ENCODE measurements at regions not wholly inside any gene's neighbourhood (a gene's known extent, or its start where the extent isn't known, plus 50 kb on each side); places are given as distances from the start of the nearest gene placed in this dataset.

GRCh38 chr22:22796724-22797123 lies 90.9 kb upstream of the IGLL5 start:
- H3K4me2 ChIP-seq (ENCODE audit: low read length, poor library complexity, severe bottlenecking), result no peak overlapping the region
- H3K4ac ChIP-seq (ENCODE audit: low read depth in 1 of 2, low read length in 2 of 2), result no peak overlapping the region
- H4K8ac ChIP-seq (ENCODE audit: low read length), result no peak overlapping the region
- H3K18ac ChIP-seq (ENCODE audit: low read depth in 1 of 2, low read length in 2 of 2), result no peak overlapping the region
- no peak overlapping the region for H4K91ac ChIP-seq (ENCODE audit: low read length)
- H3K9ac ChIP-seq (ENCODE audit: low read length), result no peak overlapping the region
- no peak overlapping the region for H3K14ac ChIP-seq (ENCODE audit: low read length in 2 of 2)
- no peak overlapping the region for H2BK120ac ChIP-seq (ENCODE audit: low read depth, low read length)
- H2AK5ac ChIP-seq (ENCODE audit: low read length, severe bottlenecking), result no peak overlapping the region
- no peak overlapping the region for H2BK12ac ChIP-seq (ENCODE audit: low read length in 2 of 2)
- H3K36me3 ChIP-seq (ENCODE audit: control insufficient read depth in 1 of 2, insufficient read depth in 2 of 2, low read depth in 1 of 2, low read length in 2 of 2), result no peaks in the 10 kb centered on the region
- H2BK5ac ChIP-seq (ENCODE audit: low read depth, low read length, poor library complexity, severe bottlenecking), result no peak overlapping the region
- H3K9me3 ChIP-seq (ENCODE audit: control insufficient read depth, low read length), result no peaks in the 10 kb centered on the region
- no peak overlapping the region for H3K23ac ChIP-seq (ENCODE audit: low read length in 2 of 2)
- H3K79me1 ChIP-seq (replicated peaks; ENCODE audit: low read length, poor library complexity, severe bottlenecking), result no peaks in the 10 kb centered on the region
- WGBS, result 84% methylated on average over 2 of the region's 2 CpGs
- H3K27ac ChIP-seq (ENCODE audit: low read length, poor library complexity, severe bottlenecking), result no peak overlapping the region
- no peak overlapping the region for H2BK15ac ChIP-seq (ENCODE audit: low read depth, poor library complexity, severe bottlenecking)
- H3K4me1 ChIP-seq (ENCODE audit: control insufficient read depth, insufficient read depth, low read depth, low read length), result no peaks in the 10 kb centered on the region
- H3K27me3 ChIP-seq (ENCODE audit: control insufficient read depth in 1 of 2, insufficient read depth in 1 of 2, low read length in 2 of 2), result peaks cover 3 to 35% of the 10 kb centered on the region in 2 experiments
- DNase-seq, result no peak
- no peak overlapping the region for H3K4me3 ChIP-seq (ENCODE audit: insufficient read depth in 1 of 2, low read depth in 1 of 2, low read length in 2 of 2)
- H2AFZ ChIP-seq (ENCODE audit: low read depth, low read length), result no peak overlapping the region

- 53% methylated on average over 2 of the region's 3 CpGs for WGBS
- no peak overlapping the region for H3K4ac ChIP-seq (ENCODE audit: low read depth in 1 of 2, low read length in 2 of 2)
Measured at GRCh38 chr22:22798232-22798616, 89.4 kb upstream of the IGLL5 start.

GRCh38 chr22:22798716-22799115 lies 88.9 kb upstream of the IGLL5 start:
- Histone ChIP-seq H3K4ac (ENCODE audit: low read depth in 1 of 2, low read length in 2 of 2) (no peak overlapping the region), H3K9me3 (ENCODE audit: control insufficient read depth, low read length) (no peaks in the 10 kb centered on the region), H2BK12ac (ENCODE audit: low read length in 2 of 2) (no peak overlapping the region), H4K8ac (ENCODE audit: low read length) (no peak overlapping the region), H3K18ac (ENCODE audit: low read depth in 1 of 2, low read length in 2 of 2) (no peak overlapping the region), H2AFZ (ENCODE audit: low read depth, low read length) (no peak overlapping the region), H2AK5ac (ENCODE audit: low read length, severe bottlenecking) (no peak overlapping the region), H2BK15ac (ENCODE audit: low read depth, poor library complexity, severe bottlenecking) (no peak overlapping the region), H3K36me3 (ENCODE audit: control insufficient read depth in 1 of 2, insufficient read depth in 2 of 2, low read depth in 1 of 2, low read length in 2 of 2) (no peaks in the 10 kb centered on the region), H2BK120ac (ENCODE audit: low read depth, low read length) (no peak overlapping the region), H3K23ac (ENCODE audit: low read length in 2 of 2) (no peak overlapping the region), H3K27me3 (ENCODE audit: control insufficient read depth in 1 of 2, insufficient read depth in 1 of 2, low read length in 2 of 2) (peaks cover 3 to 46% of the 10 kb centered on the region in 2 experiments), H3K4me2 (ENCODE audit: low read length, poor library complexity, severe bottlenecking) (no peak overlapping the region), H3K27ac (ENCODE audit: low read length, poor library complexity, severe bottlenecking) (no peak overlapping the region), H3K79me1 (replicated peaks; ENCODE audit: low read length, poor library complexity, severe bottlenecking) (no peaks in the 10 kb centered on the region), H2BK5ac (ENCODE audit: low read depth, low read length, poor library complexity, severe bottlenecking) (peak overlapping the region; percentile 5), H3K4me1 (ENCODE audit: control insufficient read depth, insufficient read depth, low read depth, low read length) (no peaks in the 10 kb centered on the region), H3K14ac (ENCODE audit: low read length in 2 of 2) (no peak overlapping the region), H3K9ac (ENCODE audit: low read length) (no peak overlapping the region), H3K4me3 (ENCODE audit: insufficient read depth in 1 of 2, low read depth in 1 of 2, low read length in 2 of 2) (no peak overlapping the region), H4K91ac (ENCODE audit: low read length) (no peak overlapping the region)
- WGBS, result no CpG with 5 or more reads among the region's 1 CpG
- DNase-seq, result no peak

More at GRCh38 chr22:22798232-22798616, 89.4 kb upstream of the IGLL5 start:
- no peak overlapping the region for H3K23ac ChIP-seq (ENCODE audit: low read length in 2 of 2)
- no peak overlapping the region for H3K14ac ChIP-seq (ENCODE audit: low read length in 2 of 2)
- H2AFZ ChIP-seq (ENCODE audit: low read depth, low read length), result no peak overlapping the region
- H3K27me3 ChIP-seq (ENCODE audit: control insufficient read depth in 1 of 2, insufficient read depth in 1 of 2, low read length in 2 of 2), result peaks cover 3 to 43% of the 10 kb centered on the region in 2 experiments
- no peak overlapping the region for H2BK5ac ChIP-seq (ENCODE audit: low read depth, low read length, poor library complexity, severe bottlenecking)
- no peak overlapping the region for H4K91ac ChIP-seq (ENCODE audit: low read length)
- H3K79me1 ChIP-seq (replicated peaks; ENCODE audit: low read length, poor library complexity, severe bottlenecking), result no peaks in the 10 kb centered on the region
- H4K8ac ChIP-seq (ENCODE audit: low read length), result no peak overlapping the region
- H3K18ac ChIP-seq (ENCODE audit: low read depth in 1 of 2, low read length in 2 of 2), result no peak overlapping the region
- no peak overlapping the region for H2AK5ac ChIP-seq (ENCODE audit: low read length, severe bottlenecking)
- H3K27ac ChIP-seq (ENCODE audit: low read length, poor library complexity, severe bottlenecking), result no peak overlapping the region
- no peak overlapping the region for H2BK15ac ChIP-seq (ENCODE audit: low read depth, poor library complexity, severe bottlenecking)
- no peak overlapping the region for H2BK120ac ChIP-seq (ENCODE audit: low read depth, low read length)
- no peak for DNase-seq
- no peak overlapping the region for H3K4me3 ChIP-seq (ENCODE audit: insufficient read depth in 1 of 2, low read depth in 1 of 2, low read length in 2 of 2)
- no peak overlapping the region for H3K9ac ChIP-seq (ENCODE audit: low read length)
- no peaks in the 10 kb centered on the region for H3K4me1 ChIP-seq (ENCODE audit: control insufficient read depth, insufficient read depth, low read depth, low read length)
- H2BK12ac ChIP-seq (ENCODE audit: low read length in 2 of 2), result no peak overlapping the region
- no peaks in the 10 kb centered on the region for H3K36me3 ChIP-seq (ENCODE audit: control insufficient read depth in 1 of 2, insufficient read depth in 2 of 2, low read depth in 1 of 2, low read length in 2 of 2)
- no peaks in the 10 kb centered on the region for H3K9me3 ChIP-seq (ENCODE audit: control insufficient read depth, low read length)
- H3K4me2 ChIP-seq (ENCODE audit: low read length, poor library complexity, severe bottlenecking), result no peak overlapping the region

GRCh38 chr22:22799561-22799960 lies 88.1 kb upstream of the IGLL5 start:
- Histone ChIP-seq H2BK5ac (ENCODE audit: low read depth, low read length, poor library complexity, severe bottlenecking) (no peak overlapping the region), H3K27ac (ENCODE audit: low read length, poor library complexity, severe bottlenecking) (no peak overlapping the region), H4K91ac (ENCODE audit: low read length) (no peak overlapping the region), H3K4me2 (ENCODE audit: low read length, poor library complexity, severe bottlenecking) (no peak overlapping the region), H3K4me3 (ENCODE audit: insufficient read depth in 1 of 2, low read depth in 1 of 2, low read length in 2 of 2) (no peak overlapping the region), H3K9ac (ENCODE audit: low read length) (no peak overlapping the region), H3K23ac (ENCODE audit: low read length in 2 of 2) (no peak overlapping the region), H4K8ac (ENCODE audit: low read length) (no peak overlapping the region), H2AK5ac (ENCODE audit: low read length, severe bottlenecking) (no peak overlapping the region), H3K36me3 (ENCODE audit: control insufficient read depth in 1 of 2, insufficient read depth in 2 of 2, low read depth in 1 of 2, low read length in 2 of 2) (no peaks in the 10 kb centered on the region), H3K4ac (ENCODE audit: low read depth in 1 of 2, low read length in 2 of 2) (no peak overlapping the region), H3K9me3 (ENCODE audit: control insufficient read depth, low read length) (no peaks in the 10 kb centered on the region), H3K79me1 (replicated peaks; ENCODE audit: low read length, poor library complexity, severe bottlenecking) (no peaks in the 10 kb centered on the region), H2AFZ (ENCODE audit: low read depth, low read length) (no peak overlapping the region), H2BK120ac (ENCODE audit: low read depth, low read length) (no peak overlapping the region), H2BK15ac (ENCODE audit: low read depth, poor library complexity, severe bottlenecking) (no peak overlapping the region), H2BK12ac (ENCODE audit: low read length in 2 of 2) (no peak overlapping the region), H3K18ac (ENCODE audit: low read depth in 1 of 2, low read length in 2 of 2) (no peak overlapping the region), H3K14ac (ENCODE audit: low read length in 2 of 2) (no peak overlapping the region), H3K27me3 (ENCODE audit: control insufficient read depth in 1 of 2, insufficient read depth in 1 of 2, low read length in 2 of 2) (peaks cover 3 to 46% of the 10 kb centered on the region in 2 experiments), H3K4me1 (ENCODE audit: control insufficient read depth, insufficient read depth, low read depth, low read length) (no peaks in the 10 kb centered on the region)
- WGBS, result 63% methylated on average over 4 of the region's 4 CpGs
- DNase-seq, result no peak

Measured in mesenchymal stem cell (in vitro differentiated cells and primary cell).